ENCODE measurements at regions not wholly inside any gene's neighbourhood (a gene's known extent, or its start where the extent isn't known, plus 50 kb on each side); places are given as distances from the start of the nearest gene placed in this dataset.

GRCh38 chr15:38671675-38672254 is 107.2 kb upstream of the RASGRP1 start:
- TF ChIP-seq CTCF (IDR thresholded peaks at IDR 0.05) (no peak), POLR2A (IDR thresholded peaks at IDR 0.05) (no peak), POLR2AphosphoS5 (IDR thresholded peaks at IDR 0.05) (no peak), EP300 (IDR thresholded peaks at IDR 0.05) (no peak)
